Activated T-cell treated with anti-CD3 and anti-CD28 coated beads, Interleukin-2, amount 50 U/mL, for 24 hours (primary cell): ENCODE measurements at regions not wholly inside any gene's neighbourhood (a gene's known extent, or its start where the extent isn't known, plus 50 kb on each side); places are given as distances from the start of the nearest gene placed in this dataset.

Experiments used
- DNase-seq: peaks from one replicate; pipeline ENCODE4 v3.0.0-alpha.2; 2020
- H3K27ac Mint-ChIP-seq: 2 replicates; pipeline ENCODE4 v1.8.0; 2020; ENCODE audit warnings: mild to moderate bottlenecking, mixed read lengths
- H3K27me3 Mint-ChIP-seq: 2 replicates; pipeline ENCODE4 v1.8.0; 2020; ENCODE audit warnings: mixed read lengths
- H3K36me3 Mint-ChIP-seq: 2 replicates; pipeline ENCODE4 v1.8.0; 2020; ENCODE audit warnings: low read depth, mixed read lengths
- H3K4me1 Mint-ChIP-seq: 2 replicates; pipeline ENCODE4 v1.8.0; 2020; ENCODE audit warnings: low read depth, mixed read lengths
- H3K4me3 Mint-ChIP-seq: 2 replicates; pipeline ENCODE4 v1.8.0; 2020; ENCODE audit warnings: mild to moderate bottlenecking, moderate library complexity, mixed read lengths
- H3K9me3 Mint-ChIP-seq: 2 replicates; pipeline ENCODE4 v1.8.0; 2020; ENCODE audit warnings: mixed read lengths

GRCh38 chr6:134707342-134708031 is 242.4 kb downstream of the ALDH8A1 start:
- DNase-seq: no peak
- no peaks in the 10 kb centered on the region for H3K36me3 Mint-ChIP-seq
- H3K27me3 Mint-ChIP-seq: peaks cover 15% of the 10 kb centered on the region
- H3K27ac Mint-ChIP-seq: no peak overlapping the region
- no peaks in the 10 kb centered on the region for H3K4me1 Mint-ChIP-seq
- H3K4me3 Mint-ChIP-seq: no peak overlapping the region
- H3K9me3 Mint-ChIP-seq: no peaks in the 10 kb centered on the region

GRCh38 chr6:134706806-134707205 is 243.1 kb downstream of the ALDH8A1 start:
- Mint-ChIP-seq H3K9me3 (no peaks in the 10 kb centered on the region), H3K27ac (no peak overlapping the region), H3K4me3 (no peak overlapping the region), H3K27me3 (peaks cover 15% of the 10 kb centered on the region), H3K4me1 (no peaks in the 10 kb centered on the region), H3K36me3 (no peaks in the 10 kb centered on the region)
- no peak for DNase-seq

GRCh38 chr6:134706153-134706552 is 243.7 kb downstream of the ALDH8A1 start:
- Mint-ChIP-seq H3K27me3 (peaks cover 15% of the 10 kb centered on the region), H3K9me3 (no peaks in the 10 kb centered on the region), H3K4me3 (no peak overlapping the region), H3K4me1 (no peaks in the 10 kb centered on the region), H3K36me3 (no peaks in the 10 kb centered on the region), H3K27ac (no peak overlapping the region)
- no peak for DNase-seq

- no peaks in the 10 kb centered on the region for H3K36me3 Mint-ChIP-seq
- H3K9me3 Mint-ChIP-seq: no peaks in the 10 kb centered on the region
- no peak overlapping the region for H3K27ac Mint-ChIP-seq
- peaks cover 14% of the 10 kb centered on the region for H3K27me3 Mint-ChIP-seq
- no peaks in the 10 kb centered on the region for H3K4me1 Mint-ChIP-seq
- H3K4me3 Mint-ChIP-seq: no peak overlapping the region
- DNase-seq: no peak
Measured at GRCh38 chr6:134703206-134703605, 246.7 kb downstream of the ALDH8A1 start.

- no peaks in the 10 kb centered on the region for H3K9me3 Mint-ChIP-seq
- H3K27me3 Mint-ChIP-seq: peaks cover 18% of the 10 kb centered on the region
- no peak for DNase-seq
- no peak overlapping the region for H3K4me3 Mint-ChIP-seq
- H3K27ac Mint-ChIP-seq: no peak overlapping the region
- no peaks in the 10 kb centered on the region for H3K4me1 Mint-ChIP-seq
- H3K36me3 Mint-ChIP-seq: no peaks in the 10 kb centered on the region
Measured at GRCh38 chr6:134702279-134702678, 247.6 kb downstream of the ALDH8A1 start.

GRCh38 chr6:134701301-134701700 is 248.6 kb downstream of the ALDH8A1 start:
- H3K27me3 Mint-ChIP-seq: peaks cover 27% of the 10 kb centered on the region
- H3K4me1 Mint-ChIP-seq: no peaks in the 10 kb centered on the region
- no peak overlapping the region for H3K4me3 Mint-ChIP-seq
- no peaks in the 10 kb centered on the region for H3K36me3 Mint-ChIP-seq
- no peaks in the 10 kb centered on the region for H3K9me3 Mint-ChIP-seq
- H3K27ac Mint-ChIP-seq: no peak overlapping the region
- DNase-seq: no peak

GRCh38 chr6:134698228-134698627 is 251.7 kb downstream of the ALDH8A1 start:
- Mint-ChIP-seq H3K4me3 (no peak overlapping the region), H3K27ac (no peak overlapping the region), H3K27me3 (peaks cover 27% of the 10 kb centered on the region), H3K9me3 (no peaks in the 10 kb centered on the region), H3K36me3 (no peaks in the 10 kb centered on the region), H3K4me1 (no peaks in the 10 kb centered on the region)
- no peak for DNase-seq

GRCh38 chr6:134692008-134692407 is 257.9 kb downstream of the ALDH8A1 start:
- no peaks in the 10 kb centered on the region for H3K36me3 Mint-ChIP-seq
- H3K27me3 Mint-ChIP-seq: peaks cover 50% of the 10 kb centered on the region
- DNase-seq: no peak
- H3K27ac Mint-ChIP-seq: no peak overlapping the region
- H3K4me3 Mint-ChIP-seq: no peak overlapping the region
- H3K4me1 Mint-ChIP-seq: no peaks in the 10 kb centered on the region
- H3K9me3 Mint-ChIP-seq: no peaks in the 10 kb centered on the region

GRCh38 chr6:134691180-134691579 is 258.7 kb downstream of the ALDH8A1 start:
- Mint-ChIP-seq H3K27ac (no peak overlapping the region), H3K4me1 (no peaks in the 10 kb centered on the region), H3K27me3 (peaks cover 43% of the 10 kb centered on the region), H3K4me3 (no peak overlapping the region), H3K9me3 (no peaks in the 10 kb centered on the region), H3K36me3 (no peaks in the 10 kb centered on the region)
- DNase-seq: no peak

- no peak overlapping the region for H3K27ac Mint-ChIP-seq
- no peaks in the 10 kb centered on the region for H3K4me1 Mint-ChIP-seq
- H3K9me3 Mint-ChIP-seq: no peaks in the 10 kb centered on the region
- H3K4me3 Mint-ChIP-seq: no peak overlapping the region
- H3K36me3 Mint-ChIP-seq: no peaks in the 10 kb centered on the region
- H3K27me3 Mint-ChIP-seq: peaks cover 44% of the 10 kb centered on the region
- no peak for DNase-seq
Measured at GRCh38 chr6:134690048-134690447, 259.9 kb downstream of the ALDH8A1 start.

GRCh38 chr6:134689641-134690040 is 260.3 kb downstream of the ALDH8A1 start:
- no peaks in the 10 kb centered on the region for H3K4me1 Mint-ChIP-seq
- H3K9me3 Mint-ChIP-seq: no peaks in the 10 kb centered on the region
- DNase-seq: no peak
- no peak overlapping the region for H3K4me3 Mint-ChIP-seq
- H3K36me3 Mint-ChIP-seq: no peaks in the 10 kb centered on the region
- peaks cover 44% of the 10 kb centered on the region for H3K27me3 Mint-ChIP-seq
- H3K27ac Mint-ChIP-seq: no peak overlapping the region

GRCh38 chr6:134689177-134689576 is 260.7 kb downstream of the ALDH8A1 start:
- H3K9me3 Mint-ChIP-seq: no peaks in the 10 kb centered on the region
- H3K27me3 Mint-ChIP-seq: peaks cover 44% of the 10 kb centered on the region
- H3K36me3 Mint-ChIP-seq: no peaks in the 10 kb centered on the region
- H3K4me1 Mint-ChIP-seq: no peaks in the 10 kb centered on the region
- no peak overlapping the region for H3K27ac Mint-ChIP-seq
- H3K4me3 Mint-ChIP-seq: no peak overlapping the region
- no peak for DNase-seq

GRCh38 chr6:134686071-134686470 is 263.8 kb downstream of the ALDH8A1 start:
- Mint-ChIP-seq H3K4me1 (no peaks in the 10 kb centered on the region), H3K36me3 (no peaks in the 10 kb centered on the region), H3K27me3 (peaks cover 27% of the 10 kb centered on the region), H3K27ac (no peak overlapping the region), H3K4me3 (no peak overlapping the region), H3K9me3 (no peaks in the 10 kb centered on the region)
- DNase-seq: no peak

- Mint-ChIP-seq H3K27me3 (peaks cover 13% of the 10 kb centered on the region), H3K36me3 (no peaks in the 10 kb centered on the region), H3K27ac (no peak overlapping the region), H3K4me3 (no peak overlapping the region), H3K9me3 (no peaks in the 10 kb centered on the region), H3K4me1 (peaks cover 4% of the 10 kb centered on the region)
- no peak for DNase-seq
Measured at GRCh38 chr6:134684423-134684795, 265.5 kb downstream of the ALDH8A1 start.

GRCh38 chr6:134683783-134684422 is 266.0 kb downstream of the ALDH8A1 start:
- no peaks in the 10 kb centered on the region for H3K9me3 Mint-ChIP-seq
- no peak overlapping the region for H3K27ac Mint-ChIP-seq
- peaks cover 9% of the 10 kb centered on the region for H3K27me3 Mint-ChIP-seq
- no peak overlapping the region for H3K4me3 Mint-ChIP-seq
- no peak for DNase-seq
- H3K36me3 Mint-ChIP-seq: no peaks in the 10 kb centered on the region
- H3K4me1 Mint-ChIP-seq: peaks cover 4% of the 10 kb centered on the region
